ENCODE measurements at regions not wholly inside any gene's neighbourhood (a gene's known extent, or its start where the extent isn't known, plus 50 kb on each side); places are given as distances from the start of the nearest gene placed in this dataset.

DNA sequence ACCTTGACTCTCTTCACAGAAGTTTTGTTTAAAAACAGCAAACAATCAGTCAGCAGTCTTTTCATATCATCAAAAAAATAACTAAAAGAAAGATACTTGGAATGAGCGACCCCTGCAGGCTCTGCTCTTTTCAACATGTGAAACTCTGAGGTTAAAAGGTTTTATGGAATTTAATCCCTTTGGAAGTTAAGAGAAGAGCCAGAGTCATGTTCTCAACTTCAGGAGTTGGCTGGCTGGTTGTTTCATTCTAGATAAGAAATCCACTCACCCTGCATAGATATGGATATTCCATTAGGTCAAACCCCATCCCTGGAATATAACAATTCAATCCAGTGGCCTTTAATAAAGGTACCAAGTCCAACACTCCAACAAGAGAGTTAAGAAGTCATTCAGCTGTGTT lies 115.6 kb upstream of the RMDN2 start:
- Histone ChIP-seq H4K20me1 (ENCODE audit: insufficient read depth) (no peaks in the 10 kb centered on the region), H3K79me2 (ENCODE audit: insufficient read depth, low read length) (no peaks in the 10 kb centered on the region), H3K4me3 (replicated peaks in 1 of 2; ENCODE audit: low read depth in 1 of 2, low read length in 2 of 2) (no peak overlapping the region), H3K27me3 (ENCODE audit: insufficient read depth, low read length) (no peaks in the 10 kb centered on the region), H2AFZ (ENCODE audit: low read depth, low read length, poor library complexity, severe bottlenecking) (peak overlapping the region; percentile 74), H3K4me2 (ENCODE audit: low read length) (no peak overlapping the region), H3K9me3 (ENCODE audit: control insufficient read depth in 1 of 2, insufficient read depth in 1 of 2, low read depth in 1 of 2, low read length in 2 of 2) (no peaks in the 10 kb centered on the region), H3K9ac (ENCODE audit: low read length) (no peak overlapping the region), H3K36me3 (ENCODE audit: control insufficient read depth in 1 of 2, insufficient read depth in 2 of 2, low read length in 2 of 2) (no peaks in the 10 kb centered on the region), H3K4me1 (ENCODE audit: control insufficient read depth in 1 of 2, insufficient read depth in 2 of 2, low read length in 2 of 2) (no peaks in the 10 kb centered on the region), H3K9me2 (ENCODE audit: insufficient read depth) (no peaks in the 10 kb centered on the region), H3K27ac (ENCODE audit: low read depth, low read length) (no peak overlapping the region)
- POLR2A ChIA-PET, result no interaction called here
- intact Hi-C loops (cut with micrococcal nuclease), result loop anchor here (1.0 to 5.0 kb wide), 2 partner anchors 137 to 394 kb away; partner anchors contain the start of gene CDC42EP3
- BruUV-seq (replicated peaks), result no TSS peak
- CTCF ChIA-PET, result interaction anchor here (0.6 to 1.8 kb wide), 2 partner anchors 9 to 395 kb away, joined by 3 to 5 read pairs; no protein-coding TSS in a partner anchor
- DNase-seq (ENCODE audit: low read depth, low spot score) (peak; percentile 12), ATAC-seq (no peak; the same call in 1 of the 2 replicates)
- RAD21 ChIA-PET (ENCODE audit: low non-redundant PET in 1 of 2, low total read pairs in 2 of 2, uncharacterized antibody in 2 of 2, unreplicated experiment in 2 of 2), result interaction anchor here in 1 of 2 experiments (1.0 kb wide), 1 partner anchor 395 kb away, joined by 4 read pairs; no protein-coding TSS in a partner anchor
- TF ChIP-seq RAD21 (IDR thresholded peaks at IDR 0.05; ENCODE audit: low read depth) (peak; percentile 76), TCF7L2 (IDR thresholded peaks at IDR 0.05; ENCODE audit: borderline replicate concordance, extremely low read depth, insufficient read depth, insufficient read length) (no peak), CTCF (IDR thresholded peaks at IDR 0.05 in 2 of 3, conservative IDR thresholded peaks at IDR 0.05 in 1 of 3; ENCODE audit: borderline replicate concordance in 1 of 3, insufficient read depth in 1 of 3, low read depth in 2 of 3, low read length in 2 of 3) (peak; percentile 60 to 74 (median 61); a peak in 5 of 6 replicates)

GRCh38 chr2:37809931-37810570 lies 115.0 kb upstream of the RMDN2 start:
- Histone ChIP-seq H3K4me2 (ENCODE audit: low read length) (no peak overlapping the region), H3K4me3 (replicated peaks in 1 of 2; ENCODE audit: low read depth in 1 of 2, low read length in 2 of 2) (no peak overlapping the region), H3K79me2 (ENCODE audit: insufficient read depth, low read length) (no peaks in the 10 kb centered on the region), H3K9ac (ENCODE audit: low read length) (no peak overlapping the region), H3K4me1 (ENCODE audit: control insufficient read depth in 1 of 2, insufficient read depth in 2 of 2, low read length in 2 of 2) (no peaks in the 10 kb centered on the region), H2AFZ (ENCODE audit: low read depth, low read length, poor library complexity, severe bottlenecking) (no peak overlapping the region), H4K20me1 (ENCODE audit: insufficient read depth) (no peaks in the 10 kb centered on the region), H3K9me2 (ENCODE audit: insufficient read depth) (no peaks in the 10 kb centered on the region), H3K27me3 (ENCODE audit: insufficient read depth, low read length) (no peaks in the 10 kb centered on the region), H3K9me3 (ENCODE audit: control insufficient read depth in 1 of 2, insufficient read depth in 1 of 2, low read depth in 1 of 2, low read length in 2 of 2) (no peaks in the 10 kb centered on the region), H3K27ac (ENCODE audit: low read depth, low read length) (no peak overlapping the region), H3K36me3 (ENCODE audit: control insufficient read depth in 1 of 2, insufficient read depth in 2 of 2, low read length in 2 of 2) (no peaks in the 10 kb centered on the region)
- RAD21 ChIA-PET (ENCODE audit: low non-redundant PET in 1 of 2, low total read pairs in 2 of 2, uncharacterized antibody in 2 of 2, unreplicated experiment in 2 of 2), result no interaction called here
- CTCF ChIA-PET, result interaction anchor here (0.6 to 1.8 kb wide), 2 partner anchors 10 to 395 kb away, joined by 3 to 5 read pairs; no protein-coding TSS in a partner anchor
- DNase-seq (ENCODE audit: low read depth, low spot score), result no peak
- no peak for ATAC-seq
- intact Hi-C loops (cut with micrococcal nuclease), result loop anchor here (1.0 to 5.0 kb wide), 2 partner anchors 138 to 395 kb away; partner anchors contain the start of gene CDC42EP3
- no TSS peak for BruUV-seq (replicated peaks)
- POLR2A ChIA-PET, result no interaction called here
- no peak for TF ChIP-seq ELF1 (IDR thresholded peaks at IDR 0.05; ENCODE audit: borderline replicate concordance, low read depth)
- no peak for TF ChIP-seq JUND (IDR thresholded peaks at IDR 0.05)
- no peak for TF ChIP-seq CEBPB (IDR thresholded peaks at IDR 0.05; ENCODE audit: low read depth)
- TF ChIP-seq CBX3 (IDR thresholded peaks at IDR 0.05; ENCODE audit: low read depth), result no peak
- no peak for TF ChIP-seq ZBTB33 (IDR thresholded peaks at IDR 0.05; ENCODE audit: extremely low read depth, insufficient replicate concordance, low read length)
- TF ChIP-seq SP1 (IDR thresholded peaks at IDR 0.05; ENCODE audit: low read depth), result no peak
- no peak for TF ChIP-seq CTCF (IDR thresholded peaks at IDR 0.05 in 2 of 3, conservative IDR thresholded peaks at IDR 0.05 in 1 of 3; ENCODE audit: borderline replicate concordance in 1 of 3, insufficient read depth in 1 of 3, low read depth in 2 of 3, low read length in 2 of 3)
- no peak for TF ChIP-seq RAD21 (IDR thresholded peaks at IDR 0.05; ENCODE audit: low read depth)
- no peak for TF ChIP-seq POLR2A (IDR thresholded peaks at IDR 0.05; ENCODE audit: borderline replicate concordance, extremely low read depth, insufficient read depth, insufficient read length)
- TF ChIP-seq EZH2phosphoT487 (IDR thresholded peaks at IDR 0.05; ENCODE audit: borderline replicate concordance), result no peak
- TF ChIP-seq MAX (IDR thresholded peaks at IDR 0.05), result no peak

Measured in HCT116 (cell line).